Neuronal stem cell (in vitro differentiated cells): ENCODE measurements at regions not wholly inside any gene's neighbourhood (a gene's known extent, or its start where the extent isn't known, plus 50 kb on each side); places are given as distances from the start of the nearest gene placed in this dataset.

Experiments used
- DNase-seq: peaks from one replicate; pipeline ENCODE4 v3.0.0-alpha.2; 2013; ENCODE audit warnings: low spot score
- H2AFZ ChIP-seq: one replicate; pipeline ENCODE4 v1.6.1; 2013; ENCODE audit warnings: mild to moderate bottlenecking, low read length, inconsistent platforms
- H2AK5ac ChIP-seq: 2 replicates; pipeline ENCODE4 v1.6.1; 2013; ENCODE audit warnings: low read depth, mild to moderate bottlenecking, inconsistent platforms, low read length, moderate library complexity, mixed read lengths
- H2BK120ac ChIP-seq: 2 replicates; pipeline ENCODE4 v1.6.1; 2013; ENCODE audit warnings: low read depth, mild to moderate bottlenecking, inconsistent platforms, low read length, moderate library complexity, mixed read lengths
- H2BK12ac ChIP-seq: one replicate; pipeline ENCODE4 v1.6.1; 2013; ENCODE audit warnings: low read length, inconsistent platforms
- H2BK15ac ChIP-seq: 2 replicates; pipeline ENCODE4 v1.6.1; 2013; ENCODE audit warnings: mild to moderate bottlenecking, low read length, inconsistent platforms, mixed read lengths
- H2BK5ac ChIP-seq: one replicate; pipeline ENCODE4 v1.6.1; 2013; ENCODE audit warnings: inconsistent platforms, mild to moderate bottlenecking, low read length, moderate library complexity
- H3K14ac ChIP-seq: one replicate; pipeline ENCODE4 v1.6.1; 2013; ENCODE audit warnings: low read length, inconsistent platforms
- H3K18ac ChIP-seq: 2 replicates; pipeline ENCODE4 v1.6.1; 2013; ENCODE audit warnings: low read length, inconsistent platforms
- H3K23ac ChIP-seq: 2 replicates; pipeline ENCODE4 v1.6.1; 2013; ENCODE audit warnings: low read depth, mild to moderate bottlenecking, mixed read lengths, low read length, inconsistent platforms; ENCODE audit not compliant: poor library complexity
- H3K27ac ChIP-seq: replicated peaks from 3 replicates; pipeline ENCODE4 v1.5.1; 2013; ENCODE audit warnings: low read length, inconsistent platforms
- H3K27me3 ChIP-seq, 3 experiments: 2 replicates each; pipeline ENCODE4 v1.6.1; 2013; ENCODE audit warnings: low read length in 3 of 3, mild to moderate bottlenecking in 2 of 3, inconsistent platforms in 1 of 3, low read depth in 1 of 3, mixed read lengths in 1 of 3, moderate library complexity in 1 of 3; ENCODE audit not compliant: control insufficient read depth in 3 of 3, insufficient read depth in 3 of 3
- H3K36me3 ChIP-seq, 2 donors: replicated peaks in 1 of 2; 2 replicates each; pipeline ENCODE4 v1.6.1; 2013; ENCODE audit warnings: low read length in 2 of 2; ENCODE audit not compliant: control insufficient read depth in 2 of 2, insufficient read depth in 2 of 2
- H3K4ac ChIP-seq: 2 replicates; pipeline ENCODE4 v1.6.1; 2013; ENCODE audit warnings: inconsistent platforms, mild to moderate bottlenecking, low read length, moderate library complexity
- H3K4me1 ChIP-seq, 2 donors: 1 replicate in 1 of 2; 2 replicates in 1 of 2; pipeline ENCODE4 v1.6.1; 2013; ENCODE audit warnings: low read length in 2 of 2, low read depth in 1 of 2; ENCODE audit not compliant: control insufficient read depth in 2 of 2, insufficient read depth in 1 of 2
- H3K4me2 ChIP-seq: one replicate; pipeline ENCODE4 v1.6.1; 2013; ENCODE audit warnings: mild to moderate bottlenecking, low read length, inconsistent platforms; ENCODE audit not compliant: insufficient read depth, poor library complexity, severe bottlenecking
- H3K4me3 ChIP-seq, 2 donors: 2 replicates each; pipeline ENCODE4 v1.5.1; 2013; ENCODE audit warnings: low read length in 2 of 2, mild to moderate bottlenecking in 2 of 2, inconsistent platforms in 1 of 2, moderate library complexity in 1 of 2
- H3K79me1 ChIP-seq: one replicate; pipeline ENCODE4 v1.6.1; 2013; ENCODE audit warnings: low read depth, mild to moderate bottlenecking, inconsistent platforms, low read length, moderate library complexity
- H3K9ac ChIP-seq: one replicate; pipeline ENCODE4 v1.6.1; 2013; ENCODE audit warnings: mild to moderate bottlenecking, low read depth, low read length, inconsistent platforms; ENCODE audit not compliant: poor library complexity
- H3K9me3 ChIP-seq, 2 donors: replicated peaks in 1 of 2; 2 replicates each; pipeline versions ENCODE3 to v1.6.1; 2013; ENCODE audit warnings: low read length in 2 of 2, mild to moderate bottlenecking in 2 of 2, inconsistent platforms in 1 of 2, low read depth in 1 of 2, mixed read lengths in 1 of 2, moderate library complexity in 1 of 2; ENCODE audit not compliant: control insufficient read depth in 2 of 2, insufficient read depth in 1 of 2
- H4K8ac ChIP-seq: one replicate; pipeline ENCODE4 v1.6.1; 2013; ENCODE audit warnings: low read depth, mild to moderate bottlenecking, inconsistent platforms, low read length, moderate library complexity
- H4K91ac ChIP-seq: one replicate; pipeline ENCODE4 v1.6.1; 2013; ENCODE audit warnings: low read length, low read depth, mild to moderate bottlenecking, inconsistent platforms; ENCODE audit not compliant: poor library complexity
- WGBS, 2 donors: extraction: QIAGEN DNeasy Blood & Tissue Kit; methylation state at CpG; one replicate each; pipeline ENCODE4 v1.1.7; 2013; ENCODE audit warnings: missing lambda C conversion rate in 2 of 2, mixed read lengths in 1 of 2; ENCODE audit not compliant: insufficient read length in 2 of 2, insufficient replicate concordance in 1 of 2; ENCODE audit errors: extremely low coverage in 2 of 2; 5-methylcytosine and 5-hydroxymethylcytosine counted together

DNA sequence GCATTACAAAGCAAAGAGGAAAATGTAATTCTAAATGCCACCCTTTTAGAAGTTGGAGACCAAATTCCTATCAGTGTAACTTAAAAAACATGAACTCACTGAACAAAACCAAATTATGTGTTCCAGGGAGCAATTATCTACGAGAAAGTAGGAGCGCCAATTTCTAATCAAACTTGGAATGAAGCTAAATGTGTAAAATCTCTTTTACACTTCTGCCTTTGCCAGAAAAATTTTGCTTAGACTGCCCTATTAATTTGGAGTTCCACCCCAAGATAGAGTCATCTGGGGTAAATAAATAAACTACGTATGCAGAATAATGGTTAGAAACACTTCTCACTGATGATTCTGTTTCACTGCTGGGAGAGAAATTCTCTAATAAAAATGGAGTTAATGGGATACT, 825.6 kb downstream of the MTRR start:
- no peaks in the 10 kb centered on the region for H3K4me1 ChIP-seq
- H2BK15ac ChIP-seq, result no peak overlapping the region
- no peak overlapping the region for H2AK5ac ChIP-seq
- no peak overlapping the region for H3K27ac ChIP-seq
- H4K91ac ChIP-seq, result no peak overlapping the region
- no peak overlapping the region for H2BK5ac ChIP-seq
- H3K18ac ChIP-seq, result no peak overlapping the region
- H2BK12ac ChIP-seq, result no peak overlapping the region
- H3K23ac ChIP-seq, result no peak overlapping the region
- H3K4me2 ChIP-seq, result no peak overlapping the region
- no peak overlapping the region for H3K4ac ChIP-seq
- H2AFZ ChIP-seq, result no peak overlapping the region
- no peak overlapping the region for H3K9ac ChIP-seq
- H3K4me3 ChIP-seq, result no peak overlapping the region
- H3K79me1 ChIP-seq, result no peaks in the 10 kb centered on the region
- no peaks in the 10 kb centered on the region for H3K9me3 ChIP-seq
- DNase-seq, result no peak
- no CpG with 5 or more reads among the region's 3 CpGs for WGBS, 2 donors
- H4K8ac ChIP-seq, result no peak overlapping the region
- no peak overlapping the region for H2BK120ac ChIP-seq
- no peaks in the 10 kb centered on the region for H3K36me3 ChIP-seq
- no peaks in the 10 kb centered on the region for H3K27me3 ChIP-seq
- H3K14ac ChIP-seq, result no peak overlapping the region

DNA sequence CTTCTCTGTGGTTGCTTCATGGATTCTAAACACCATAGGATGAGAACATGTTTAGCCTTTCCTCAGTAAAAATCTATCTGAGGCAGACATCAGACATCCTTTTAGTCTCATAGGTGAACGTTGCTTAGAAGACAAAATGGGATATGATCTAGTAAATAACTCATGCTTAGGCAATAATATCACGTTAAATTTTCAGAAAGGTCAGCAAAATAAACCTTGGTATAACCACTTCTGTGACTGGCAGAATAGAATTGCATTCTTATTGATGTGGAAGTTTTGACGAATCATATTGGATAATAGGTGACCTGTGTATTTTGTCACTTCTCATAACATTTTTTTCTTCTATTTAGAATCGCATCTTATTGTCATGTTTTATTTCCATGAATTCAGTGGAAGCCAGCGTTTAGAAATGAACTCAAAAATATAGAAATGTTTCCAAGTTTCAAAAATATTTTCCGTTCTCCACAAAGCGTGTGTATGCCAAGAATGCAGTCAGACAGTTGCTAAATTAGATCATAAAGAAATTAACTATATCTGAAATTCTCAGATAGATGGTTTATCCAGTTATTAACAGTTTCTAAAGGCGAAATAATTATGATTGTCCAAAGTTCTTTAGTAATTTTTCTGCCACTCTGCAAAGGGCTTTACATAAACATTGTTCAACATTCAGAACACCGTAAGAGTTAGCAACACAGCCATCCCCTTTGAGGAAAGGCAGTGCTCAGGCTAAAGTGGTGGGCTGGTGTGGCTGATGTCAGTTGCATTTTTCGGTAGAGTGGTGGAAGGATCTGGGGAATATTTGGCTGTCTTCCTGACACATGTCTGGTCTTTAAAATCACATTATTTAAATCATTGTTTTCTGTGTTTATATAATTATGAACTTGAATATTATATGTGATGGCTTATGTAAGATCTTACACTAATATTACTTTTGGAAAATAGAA, 827.2 kb downstream of the MTRR start:
- Histone ChIP-seq H2AK5ac (no peak overlapping the region), H3K9ac (no peak overlapping the region), H2BK120ac (no peak overlapping the region), H3K27me3 (no peaks in the 10 kb centered on the region), H3K23ac (no peak overlapping the region), H4K91ac (no peak overlapping the region), H2AFZ (no peak overlapping the region), H3K4ac (no peak overlapping the region), H3K9me3 (no peaks in the 10 kb centered on the region), H3K4me2 (no peak overlapping the region), H3K14ac (no peak overlapping the region), H2BK5ac (no peak overlapping the region), H2BK15ac (no peak overlapping the region), H2BK12ac (no peak overlapping the region), H3K79me1 (no peaks in the 10 kb centered on the region), H3K27ac (no peak overlapping the region), H3K18ac (no peak overlapping the region), H3K36me3 (no peaks in the 10 kb centered on the region), H3K4me1 (no peaks in the 10 kb centered on the region), H4K8ac (no peak overlapping the region), H3K4me3 (no peak overlapping the region)
- no CpG with 5 or more reads among the region's 10 CpGs for WGBS, 2 donors
- DNase-seq, result no peak

DNA sequence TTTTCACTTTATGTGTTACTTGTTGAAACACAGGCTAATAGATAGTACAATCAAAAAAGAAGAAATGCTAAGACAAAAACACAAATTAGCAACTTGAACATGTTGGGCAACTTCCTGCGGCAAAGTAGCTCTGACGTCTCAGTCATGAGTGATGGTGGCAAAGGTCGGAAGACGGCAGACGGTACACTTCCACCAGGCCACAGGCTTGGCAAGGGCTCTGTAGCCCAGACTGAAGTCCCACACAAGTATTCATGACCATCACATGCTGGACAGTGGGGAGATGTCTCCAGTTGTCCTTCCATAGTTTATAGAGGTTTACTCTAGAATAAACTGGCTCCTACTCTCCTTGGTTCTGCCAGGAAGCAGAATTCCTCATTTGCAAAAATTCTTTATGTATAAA, 831.3 kb downstream of the MTRR start:
- Histone ChIP-seq H3K9me3 (no peaks in the 10 kb centered on the region), H3K36me3 (no peaks in the 10 kb centered on the region), H2BK120ac (no peak overlapping the region), H3K27me3 (no peaks in the 10 kb centered on the region), H2AFZ (no peak overlapping the region), H4K8ac (no peak overlapping the region), H3K27ac (no peak overlapping the region), H2BK15ac (no peak overlapping the region), H3K4me3 (no peak overlapping the region), H3K18ac (no peak overlapping the region), H3K4me1 (no peaks in the 10 kb centered on the region), H3K14ac (no peak overlapping the region), H2AK5ac (no peak overlapping the region), H2BK5ac (no peak overlapping the region), H3K4ac (no peak overlapping the region), H2BK12ac (no peak overlapping the region), H3K4me2 (no peak overlapping the region), H3K79me1 (no peaks in the 10 kb centered on the region), H3K9ac (no peak overlapping the region), H3K23ac (no peak overlapping the region), H4K91ac (no peak overlapping the region)
- no CpG with 5 or more reads among the region's 5 CpGs for WGBS, 2 donors
- no peak for DNase-seq

DNA sequence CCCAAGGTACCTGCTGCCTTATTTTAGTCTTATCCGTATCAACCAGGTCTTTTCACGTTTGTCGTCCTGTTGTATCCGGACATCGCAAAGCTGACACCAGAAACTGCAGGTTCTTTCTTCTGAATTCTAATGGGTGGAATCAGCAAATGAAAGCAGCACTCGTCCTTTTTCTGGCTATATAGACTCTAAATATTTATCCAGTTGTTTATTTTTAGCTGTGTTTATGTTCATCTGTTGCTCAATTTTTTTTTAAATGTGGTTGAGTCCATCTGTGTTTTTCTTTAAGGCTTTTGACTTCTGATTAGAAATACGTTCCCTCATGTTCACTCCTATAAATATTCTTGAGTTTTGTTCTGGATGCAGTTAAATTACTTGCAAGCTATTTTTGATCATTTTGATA, 831.7 kb downstream of the MTRR start:
- Histone ChIP-seq H3K4ac (no peak overlapping the region), H4K91ac (no peak overlapping the region), H3K79me1 (no peaks in the 10 kb centered on the region), H3K4me2 (no peak overlapping the region), H3K27me3 (no peaks in the 10 kb centered on the region), H3K14ac (no peak overlapping the region), H3K9ac (no peak overlapping the region), H3K18ac (no peak overlapping the region), H3K9me3 (no peaks in the 10 kb centered on the region), H2BK12ac (no peak overlapping the region), H3K27ac (no peak overlapping the region), H4K8ac (no peak overlapping the region), H2BK120ac (no peak overlapping the region), H2AK5ac (no peak overlapping the region), H2BK5ac (no peak overlapping the region), H3K36me3 (no peaks in the 10 kb centered on the region), H3K23ac (no peak overlapping the region), H3K4me1 (no peaks in the 10 kb centered on the region), H3K4me3 (no peak overlapping the region), H2BK15ac (no peak overlapping the region), H2AFZ (no peak overlapping the region)
- no peak for DNase-seq
- no CpG with 5 or more reads among the region's 7 CpGs for whole genome bisulfite sequencing, 2 donors
